ENCODE measurements at regions not wholly inside any gene's neighbourhood (a gene's known extent, or its start where the extent isn't known, plus 50 kb on each side); places are given as distances from the start of the nearest gene placed in this dataset.

DNA sequence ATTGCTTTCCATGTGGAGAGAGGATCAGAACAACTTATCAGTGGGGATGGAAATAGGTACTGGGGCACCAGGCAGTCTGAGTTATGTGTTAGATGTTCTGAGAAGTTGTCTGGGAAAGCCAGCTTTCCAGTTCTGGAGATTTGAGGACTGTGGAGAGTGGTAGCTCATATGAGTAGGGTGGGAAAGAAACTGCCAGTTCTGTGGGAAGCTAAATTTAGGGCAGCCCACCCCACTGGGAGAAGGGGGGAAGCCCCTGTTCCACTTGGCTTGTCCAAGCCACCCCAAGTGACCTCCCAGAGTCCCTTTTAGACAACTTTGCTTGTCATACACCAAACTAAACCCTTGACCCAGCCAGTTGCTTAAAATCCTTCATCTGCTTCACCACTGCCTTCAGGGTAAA is 189.5 kb downstream of the REEP3 start:
- DNase-seq = no peak

DNA sequence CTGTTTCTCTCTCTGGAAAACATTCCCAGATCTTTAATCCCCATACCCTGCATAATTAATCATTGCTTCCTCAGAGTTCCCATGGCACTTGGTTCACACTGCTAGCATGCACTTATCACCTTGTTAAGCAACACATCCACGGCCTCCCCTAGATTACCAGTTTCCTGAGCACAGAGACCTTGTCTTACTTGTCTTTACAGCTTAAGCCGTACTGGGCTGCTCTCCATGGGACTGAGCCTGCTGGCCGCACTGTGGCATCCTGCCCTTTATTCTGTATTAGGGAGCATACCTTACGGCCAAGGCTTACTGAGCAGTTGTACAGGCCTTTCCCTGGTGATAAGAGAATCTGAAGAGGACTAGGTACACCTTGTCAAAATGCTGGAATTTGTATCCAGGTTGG is 190.2 kb downstream of the REEP3 start:
- no peak for DNase-seq

- DNase-seq = no peak
Measured at GRCh38 chr10:63711867-63712716, 190.9 kb downstream of the REEP3 start.

- DNase-seq = no peak
Measured at GRCh38 chr10:63712717-63713115, 191.5 kb downstream of the REEP3 start.

GRCh38 chr10:63713191-63714144 is 192.3 kb downstream of the REEP3 start:
- peak; percentile 77 for DNase-seq

- DNase-seq = no peak
Measured at GRCh38 chr10:63716016-63716580, 194.9 kb downstream of the REEP3 start.

DNA sequence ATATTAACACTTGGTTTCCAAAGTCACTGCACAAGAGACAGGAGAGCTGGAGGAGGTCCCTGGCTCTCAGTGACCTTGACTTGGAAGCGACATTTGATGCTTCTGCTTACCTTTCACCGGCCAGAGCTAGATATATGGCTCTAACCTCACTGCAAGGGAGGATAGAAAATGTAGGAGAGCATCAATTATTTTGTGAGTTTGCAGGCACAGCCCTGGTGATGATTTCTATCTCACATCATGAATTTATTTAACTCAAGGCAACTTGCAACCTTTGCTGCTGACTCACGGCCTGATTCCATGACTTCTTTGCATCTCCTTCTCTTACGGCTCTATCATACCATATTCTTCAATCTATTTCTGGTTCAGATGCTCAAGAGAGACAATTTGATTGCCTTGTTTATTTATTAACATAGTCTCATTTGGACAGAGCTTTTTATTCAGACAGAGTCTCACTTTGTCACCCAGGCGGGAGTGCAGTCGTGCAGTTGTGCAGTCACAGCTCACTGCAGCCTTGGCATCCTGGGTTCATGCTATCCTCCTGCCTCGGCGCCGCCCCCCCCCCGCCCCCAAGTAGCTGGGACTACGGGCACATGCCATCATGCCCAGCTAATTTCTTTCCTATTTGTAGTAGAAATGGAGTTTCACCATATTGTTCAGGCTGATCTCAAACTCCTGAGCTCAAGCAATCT is 196.0 kb downstream of the REEP3 start:
- no peak for DNase-seq

GRCh38 chr10:63718006-63718405 is 196.8 kb downstream of the REEP3 start:
- no peak for DNase-seq

DNA sequence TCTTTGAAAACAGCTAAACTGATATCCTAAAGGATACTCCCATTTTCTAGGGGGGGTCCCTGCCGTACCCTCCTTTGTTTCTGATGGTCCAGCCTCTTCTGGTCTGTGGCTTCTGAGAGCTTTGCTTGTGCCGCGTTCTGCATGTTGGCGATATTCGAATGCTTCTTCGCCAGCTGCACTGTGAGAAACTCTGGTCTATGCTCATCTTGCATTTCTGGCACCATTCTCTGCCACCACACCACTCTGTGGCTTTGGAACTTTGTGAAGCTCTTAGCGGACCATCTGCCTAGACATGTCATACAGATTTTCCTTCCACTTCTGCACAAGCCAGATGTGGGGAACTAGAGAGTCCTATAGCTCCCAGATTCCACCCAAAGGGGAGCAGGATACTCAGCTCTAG is 197.2 kb downstream of the REEP3 start:
- DNase-seq = no peak

- DNase-seq = no peak
Measured at GRCh38 chr10:63719226-63719856, 198.1 kb downstream of the REEP3 start.

- peak; percentile 34 for DNase-seq
Measured at GRCh38 chr10:63720072-63720537, 198.9 kb downstream of the REEP3 start.

DNA sequence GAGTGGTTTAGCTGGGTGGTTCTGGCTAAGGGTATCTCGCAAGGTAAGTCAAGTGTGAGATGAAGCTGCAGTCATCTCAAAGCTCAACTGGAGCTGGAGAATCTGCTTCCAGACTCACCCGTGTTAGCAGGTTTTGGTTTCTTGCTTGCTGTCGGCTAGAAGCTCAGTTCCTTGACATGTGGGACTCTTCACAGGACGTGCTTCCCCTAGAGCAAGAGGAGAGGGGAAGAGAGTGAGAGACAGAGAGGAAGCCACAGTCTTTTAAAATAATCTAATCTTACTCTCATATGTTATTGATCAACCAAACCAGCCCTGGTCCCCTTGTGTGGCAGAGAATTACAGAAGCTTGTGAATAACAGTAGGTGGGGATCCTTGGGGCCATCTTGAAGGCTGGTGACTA is 199.5 kb downstream of the REEP3 start:
- DNase-seq = no peak

GRCh38 chr10:63722537-63722936 is 201.3 kb downstream of the REEP3 start:
- DNase-seq = no peak

GRCh38 chr10:63723320-63723719 is 202.1 kb downstream of the REEP3 start:
- DNase-seq = no peak

- no peak for DNase-seq
Measured at GRCh38 chr10:63723741-63724140, 202.5 kb downstream of the REEP3 start.

DNA sequence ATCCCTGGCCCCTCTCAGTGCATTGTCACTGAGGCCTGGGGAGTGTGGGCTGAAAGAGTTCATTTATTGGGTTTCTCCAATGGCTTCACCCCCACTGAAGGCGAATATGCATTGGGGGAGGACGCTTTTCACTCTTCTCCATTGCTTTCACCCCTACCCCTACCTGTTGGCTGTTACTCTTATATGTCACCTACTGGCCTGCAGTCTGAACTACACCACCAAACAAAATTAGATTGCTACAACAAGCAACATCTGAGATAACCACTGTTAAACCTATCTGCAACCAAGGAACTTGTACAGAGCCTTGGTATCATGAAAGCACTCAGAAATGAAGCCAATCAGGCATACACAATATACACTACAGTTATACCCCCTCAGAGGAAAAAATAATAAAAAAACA is 203.7 kb downstream of the REEP3 start:
- no peak for DNase-seq

- no peak for DNase-seq
Measured at GRCh38 chr10:63726867-63727266, 205.7 kb downstream of the REEP3 start.

- no peak for DNase-seq
Measured at GRCh38 chr10:63727636-63728035, 206.4 kb downstream of the REEP3 start.

GRCh38 chr10:63735305-63735704 is 214.1 kb downstream of the REEP3 start:
- DNase-seq = no peak

DNA sequence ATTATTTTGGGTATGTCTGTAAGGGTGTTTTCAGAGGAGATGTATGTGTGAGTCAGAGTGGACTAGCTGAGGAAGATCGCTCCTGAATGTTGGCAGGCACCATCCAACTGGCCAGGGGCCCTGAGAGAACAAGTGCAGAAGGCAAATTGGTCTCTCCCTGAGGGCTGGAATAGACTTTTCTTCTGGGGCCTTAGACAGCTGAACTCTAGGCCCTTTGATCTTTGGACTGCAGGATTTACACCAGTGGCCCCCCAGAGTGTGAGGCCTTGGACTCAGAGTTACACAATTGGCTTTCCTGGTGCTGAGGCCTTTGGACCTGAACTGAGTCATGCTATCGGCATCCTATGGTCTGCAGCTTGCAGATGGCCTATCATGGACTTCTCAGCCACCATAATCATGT is 217.2 kb downstream of the REEP3 start:
- DNase-seq = no peak

DNA sequence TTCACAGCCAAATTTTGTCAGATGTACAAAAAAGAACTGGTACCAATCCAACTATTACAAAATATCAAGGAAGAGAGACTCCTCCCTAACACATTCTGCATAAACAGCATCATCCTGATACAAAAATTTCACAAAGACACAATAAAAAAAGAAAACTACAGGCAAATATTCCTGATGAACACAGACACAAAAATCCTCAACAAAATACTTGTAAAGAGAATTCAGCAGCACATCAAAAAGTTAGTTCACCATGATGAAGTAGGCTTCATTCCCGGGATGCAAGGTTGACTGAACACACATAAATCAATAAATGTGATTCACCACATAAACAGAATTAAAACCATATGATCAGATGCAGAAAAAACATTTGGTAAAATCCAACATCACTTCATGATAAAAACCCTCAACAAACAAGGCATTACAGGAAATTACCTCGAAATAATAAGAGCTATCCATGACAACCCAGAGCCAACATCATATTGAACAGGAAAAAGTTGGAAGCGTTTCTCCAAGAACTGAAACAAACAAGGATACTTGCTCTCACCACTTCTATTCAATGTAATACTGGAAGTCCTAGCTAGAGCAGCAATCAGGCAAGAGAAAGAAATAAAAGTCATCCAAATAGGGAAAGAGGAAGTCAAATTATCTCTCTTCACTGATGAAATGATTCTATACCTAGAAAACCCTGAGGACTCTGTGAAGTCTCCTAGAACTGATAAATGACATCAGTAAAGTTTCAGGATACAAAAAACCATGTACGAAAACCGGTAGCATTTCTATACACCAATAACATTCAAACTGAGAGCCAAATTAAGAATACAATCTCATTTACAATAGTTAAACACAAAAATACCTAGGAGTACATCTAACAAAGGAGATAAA is 223.1 kb downstream of the REEP3 start:
- DNase-seq = no peak
